GM12878 (cell line): ENCODE measurements at regions not wholly inside any gene's neighbourhood (a gene's known extent, or its start where the extent isn't known, plus 50 kb on each side); places are given as distances from the start of the nearest gene placed in this dataset.

Experiments used
- CEBPZ ChIP-seq: fragments of 150-350 bp; IDR thresholded peaks from 2 replicates; pipeline ENCODE4 v1.6.1; 2016; ENCODE audit warnings: low read depth, low read length
- E2F8 ChIP-seq: fragments of 450-650 bp; IDR thresholded peaks from 2 replicates; pipeline ENCODE4 v1.6.1; 2018; ENCODE audit warnings: mild to moderate bottlenecking, low read depth, moderate library complexity; ENCODE audit not compliant: partially characterized antibody
- EP300 ChIP-seq, 2 experiments: fragments of 150-350 bp in 1 of 2; IDR thresholded peaks; 2 replicates each; pipeline ENCODE4 v1.6.1; 2011 to 2012; ENCODE audit warnings: low read depth in 2 of 2, low read length in 2 of 2, borderline replicate concordance in 1 of 2, improper control_type of control experiment in 1 of 2, inconsistent platforms in 1 of 2; ENCODE audit not compliant: control insufficient read depth in 1 of 2
- MEF2B ChIP-seq: fragments of 450-650 bp; IDR thresholded peaks from 2 replicates; pipeline ENCODE4 v1.6.1; 2018; ENCODE audit warnings: mild to moderate bottlenecking, moderate library complexity; ENCODE audit not compliant: partially characterized antibody, poor library complexity, severe bottlenecking
- NBN ChIP-seq: fragments of 450-650 bp; IDR thresholded peaks from 2 replicates; pipeline ENCODE4 v1.6.1; 2016
- RELB ChIP-seq: fragments of 450-650 bp; IDR thresholded peaks from 2 replicates; pipeline ENCODE4 v1.6.1; 2017; ENCODE audit warnings: low read depth, mild to moderate bottlenecking, moderate library complexity
- SREBF1 ChIP-seq: IDR thresholded peaks from 2 replicates; pipeline ENCODE4 v1.6.1; 2012; ENCODE audit warnings: mild to moderate bottlenecking, low read length
- ZNF274 ChIP-seq: IDR thresholded peaks from one replicate; pipeline ENCODE4 v1.8.0; 2011; ENCODE audit not compliant: insufficient read length, insufficient read depth
- TF ChIP-seq, protein P1 (sequence below): IDR thresholded peaks from 2 replicates; pipeline ENCODE4 v1.6.1; 2011; ENCODE audit warnings: borderline replicate concordance, low read depth, mild to moderate bottlenecking, moderate library complexity, mixed read lengths, low read length; ENCODE audit not compliant: insufficient read depth; ENCODE audit errors: extremely low read length

DNA sequence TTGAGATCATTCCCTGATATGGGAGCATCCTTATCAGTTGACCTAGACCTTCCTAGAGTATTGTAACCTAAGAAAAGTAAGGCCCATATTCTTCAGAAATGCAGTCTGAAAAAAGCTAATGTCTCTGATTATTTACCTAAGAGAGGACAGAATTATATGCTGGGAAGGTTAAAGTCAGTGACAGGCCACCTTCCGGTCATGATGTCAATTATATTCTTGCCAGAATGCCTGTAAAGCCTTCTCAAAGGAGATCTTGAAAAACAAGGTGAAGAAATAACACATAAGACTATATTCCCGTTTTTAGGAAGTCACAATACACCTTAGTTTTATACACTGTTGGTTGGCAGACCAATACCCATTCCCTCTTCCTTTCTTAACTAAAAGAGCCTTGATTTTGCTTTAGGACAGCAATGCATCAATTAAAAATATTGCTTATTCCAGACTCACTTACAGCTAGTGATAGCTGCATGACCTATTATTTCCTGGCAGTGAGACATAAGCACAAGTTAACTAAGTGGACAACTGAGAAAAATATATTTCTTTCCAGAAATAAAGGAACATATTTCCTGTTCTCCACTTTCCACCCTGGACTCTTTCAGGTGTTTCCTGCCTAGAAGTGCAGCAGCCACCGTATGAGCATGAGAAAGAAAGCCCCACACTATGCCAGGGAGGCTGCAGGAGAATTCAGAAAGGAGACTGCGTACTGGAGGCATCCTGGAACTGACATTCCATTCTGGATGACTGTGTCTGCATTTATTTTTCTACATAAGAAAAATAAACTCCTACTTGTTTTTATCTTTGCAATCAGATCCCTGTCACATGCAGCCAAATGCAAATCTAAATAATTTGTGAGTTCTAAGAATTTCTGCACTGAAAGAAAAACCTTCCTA is 332.9 kb upstream of the PTBP2 start (continued):
- TF ChIP-seq RELB (no peak), E2F8 (no peak), EP300 (IDR thresholded peaks at IDR 0.05; ENCODE audit: borderline replicate concordance in 1 of 2, control insufficient read depth in 1 of 2, low read depth in 2 of 2, low read length in 2 of 2) (no peak), NBN (no peak), SREBF1 (no peak), MEF2B (no peak), ZNF274 (no peak), CEBPZ (no peak)
- TF ChIP-seq, protein P1, sequence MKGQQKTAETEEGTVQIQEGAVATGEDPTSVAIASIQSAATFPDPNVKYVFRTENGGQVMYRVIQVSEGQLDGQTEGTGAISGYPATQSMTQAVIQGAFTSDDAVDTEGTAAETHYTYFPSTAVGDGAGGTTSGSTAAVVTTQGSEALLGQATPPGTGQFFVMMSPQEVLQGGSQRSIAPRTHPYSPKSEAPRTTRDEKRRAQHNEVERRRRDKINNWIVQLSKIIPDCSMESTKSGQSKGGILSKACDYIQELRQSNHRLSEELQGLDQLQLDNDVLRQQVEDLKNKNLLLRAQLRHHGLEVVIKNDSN: no peak
